GM21619 (cell line): ENCODE measurements at regions not wholly inside any gene's neighbourhood (a gene's known extent, or its start where the extent isn't known, plus 50 kb on each side); places are given as distances from the start of the nearest gene placed in this dataset.

ENCODE experiments used
- ATAC-seq: cut with Tn5 transposase; IDR thresholded peaks from one replicate; pipeline ENCODE4 v1.9.1; 2021; ENCODE audit not compliant: unreplicated experiment

DNA sequence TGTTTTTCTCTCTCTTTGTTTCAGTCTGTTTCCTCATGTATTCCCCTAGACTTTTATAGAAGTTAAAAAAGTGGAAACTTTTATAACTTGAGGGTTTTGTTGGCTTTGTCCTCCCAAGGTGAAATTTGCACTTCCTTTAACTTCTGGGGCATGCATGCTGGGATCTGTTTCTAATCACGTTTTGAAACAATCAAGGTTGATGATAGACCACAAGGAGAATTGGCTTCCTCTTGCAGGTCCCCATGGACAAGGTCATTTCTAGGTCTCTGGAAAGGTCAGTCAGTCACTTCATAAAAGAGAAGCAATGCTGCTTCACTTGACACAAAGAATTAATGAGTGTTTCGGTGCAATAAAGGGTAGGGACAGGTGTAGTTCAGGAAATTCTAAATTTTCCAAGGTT is 811.8 kb upstream of the CELF2 start:
- no peak for ATAC-seq

- no peak for ATAC-seq
These were observed 810.1 kb upstream of the CELF2 start for GRCh38 chr10:10207538-10207937.

DNA sequence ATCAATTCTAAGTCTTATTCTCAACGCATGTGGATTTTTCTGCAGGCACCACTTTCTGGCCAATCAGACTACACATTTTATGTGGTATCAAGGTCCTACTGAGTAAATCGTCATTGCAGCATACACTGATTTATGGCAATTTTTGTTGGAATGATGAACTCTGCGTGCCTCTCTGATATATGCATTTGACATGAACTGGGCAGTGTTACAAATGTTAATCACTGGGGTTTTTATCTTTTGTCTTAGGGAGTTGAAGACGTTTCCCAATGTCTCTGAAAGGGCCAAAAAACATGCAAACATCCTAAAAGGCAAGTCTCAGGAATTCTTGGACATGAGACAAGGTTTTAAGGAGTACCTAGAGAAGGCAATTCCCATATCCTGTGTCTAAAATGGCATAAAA is 809.5 kb upstream of the CELF2 start:
- ATAC-seq, result no peak

- ATAC-seq, result no peak
These were observed 808.5 kb upstream of the CELF2 start for GRCh38 chr10:10209167-10209566.

GRCh38 chr10:10211409-10211808 is 806.3 kb upstream of the CELF2 start:
- no peak for ATAC-seq

DNA sequence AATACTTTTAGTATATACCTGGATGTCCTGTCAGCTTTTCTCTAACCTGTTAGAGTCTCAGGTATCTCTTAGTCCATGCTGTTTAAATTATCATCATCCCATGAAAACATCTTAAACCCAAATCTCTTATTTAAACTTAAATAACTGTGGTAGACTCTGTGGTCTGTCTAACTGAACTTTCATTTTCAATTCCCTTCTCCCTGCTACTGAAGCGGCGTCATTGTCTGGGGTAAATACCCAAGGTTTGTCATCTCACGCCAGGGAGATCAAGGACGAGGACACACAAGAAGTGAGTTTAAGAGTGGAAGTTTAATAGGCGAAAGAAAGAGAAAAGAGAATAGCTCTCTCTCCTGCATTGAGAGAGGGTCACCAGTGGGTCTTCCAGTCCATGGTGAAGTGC is 804.4 kb upstream of the CELF2 start:
- no peak for ATAC-seq

- ATAC-seq, result no peak
These were observed 795.3 kb upstream of the CELF2 start for GRCh38 chr10:10222304-10222841.

- ATAC-seq, result no peak
These were observed 794.5 kb upstream of the CELF2 start for GRCh38 chr10:10223131-10223530.

GRCh38 chr10:10225136-10225676 is 792.5 kb upstream of the CELF2 start:
- no peak for ATAC-seq

DNA sequence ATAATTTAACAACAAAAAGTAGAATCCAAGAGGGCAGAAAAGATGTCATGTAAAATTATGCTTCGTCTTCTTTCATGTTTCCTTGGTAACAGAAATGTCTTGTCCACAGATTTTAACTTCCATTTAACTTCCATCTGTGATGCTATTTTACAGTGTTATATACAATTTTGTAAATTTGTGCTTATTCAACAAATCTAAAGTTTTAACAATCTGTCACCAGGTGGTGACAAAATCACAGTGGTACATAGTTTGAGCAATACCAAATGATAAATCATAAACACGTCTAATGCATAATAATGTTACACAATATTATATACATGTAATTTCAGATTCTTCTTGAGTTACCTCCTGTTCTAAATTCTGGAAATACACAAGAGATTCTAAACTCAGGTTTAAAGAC is 784.4 kb upstream of the CELF2 start:
- no peak for ATAC-seq

- ATAC-seq, result no peak
These were observed 782.7 kb upstream of the CELF2 start for GRCh38 chr10:10235003-10235402.

- ATAC-seq, result no peak
These were observed 770.1 kb upstream of the CELF2 start for GRCh38 chr10:10247585-10247984.

GRCh38 chr10:10256860-10257259 is 760.8 kb upstream of the CELF2 start:
- ATAC-seq, result no peak

DNA sequence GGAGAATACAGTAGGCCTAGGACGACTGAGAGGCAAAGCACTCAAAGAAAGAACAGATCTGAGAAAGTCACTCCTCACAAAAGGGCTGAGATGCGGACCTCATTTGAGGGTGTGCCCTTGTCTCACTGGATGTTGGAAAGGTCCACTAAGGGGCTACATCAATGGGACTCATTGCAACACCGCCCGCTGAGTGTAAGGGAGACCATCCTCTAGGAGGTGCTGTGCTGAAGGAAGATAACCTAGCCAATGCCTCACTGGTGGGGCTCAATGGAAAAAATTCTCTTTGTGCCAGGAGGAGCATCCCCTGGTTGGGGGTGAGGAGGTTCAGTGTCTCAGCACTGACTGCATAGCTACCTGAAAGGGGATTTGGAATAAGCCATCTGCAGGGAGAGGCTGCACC is 758.7 kb upstream of the CELF2 start:
- no peak for ATAC-seq

DNA sequence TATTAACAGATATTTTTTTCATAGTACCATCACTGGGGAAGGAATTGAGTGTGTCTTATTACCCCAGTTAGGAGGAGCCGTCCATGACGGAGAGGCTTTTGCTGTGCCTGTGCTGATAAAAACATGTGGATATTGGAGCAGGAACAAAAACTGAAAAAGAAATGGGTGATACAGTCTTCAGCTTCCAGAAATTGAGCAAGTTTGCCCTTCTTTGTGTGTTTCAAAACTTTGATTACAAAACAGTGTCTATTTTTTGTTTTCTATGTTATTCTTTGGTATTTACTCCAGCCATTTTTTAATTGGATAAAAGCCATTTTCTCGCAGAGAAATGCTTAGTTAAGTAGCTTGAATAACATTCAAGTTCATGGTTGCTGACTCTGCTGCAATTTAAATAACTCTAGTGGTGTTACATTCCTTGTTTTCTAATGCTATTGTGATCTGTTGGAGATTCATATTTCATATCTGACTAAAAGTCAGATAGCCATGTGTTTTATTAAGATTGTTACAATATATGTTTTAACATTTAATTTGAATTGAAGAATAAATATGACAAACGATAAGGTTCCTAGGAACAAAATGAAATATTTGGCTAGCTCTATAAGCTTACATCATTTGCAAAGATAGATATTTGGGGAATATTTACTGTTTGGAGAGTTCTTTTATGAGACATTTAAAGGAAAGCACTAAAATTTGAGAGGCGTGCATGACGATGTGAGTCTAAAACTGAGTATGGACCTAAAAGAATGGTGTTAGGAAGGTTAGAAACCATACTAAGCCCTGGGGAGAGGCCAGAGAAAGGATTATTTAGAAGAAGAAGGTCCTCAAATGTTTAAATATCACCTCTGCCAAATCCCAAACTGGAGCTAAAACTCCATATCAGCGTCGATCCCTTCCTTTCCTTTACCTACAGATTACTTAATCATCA is 747.3 kb upstream of the CELF2 start:
- no peak for ATAC-seq

DNA sequence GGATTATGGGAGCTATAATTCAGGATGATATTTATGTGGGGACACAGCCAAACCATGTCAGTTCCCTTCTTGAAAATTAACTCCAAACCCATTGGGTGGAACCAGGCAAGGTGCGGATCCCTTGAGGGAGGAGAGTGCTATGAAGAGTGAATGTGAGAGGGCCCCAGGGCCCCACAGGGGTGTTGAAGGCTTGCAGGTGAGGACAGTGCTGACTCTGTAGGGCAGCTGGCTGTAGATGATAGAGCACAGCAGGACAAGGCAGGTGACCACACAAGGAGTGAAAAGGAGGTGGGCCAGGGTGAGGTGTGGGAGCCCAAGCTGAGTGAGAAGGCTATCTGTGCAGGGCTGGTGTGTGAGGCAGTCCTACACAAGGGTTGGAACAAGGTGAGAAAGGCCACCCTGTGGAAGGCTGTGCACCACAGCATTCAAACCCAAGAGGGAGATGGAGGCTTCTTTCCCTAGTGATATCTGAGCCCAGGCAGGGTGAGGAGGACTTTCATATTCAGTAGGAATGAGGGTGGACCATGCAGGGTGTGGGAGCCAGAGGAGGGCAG is 746.0 kb upstream of the CELF2 start:
- ATAC-seq, result no peak

- ATAC-seq, result no peak
These were observed 744.0 kb upstream of the CELF2 start for GRCh38 chr10:10273661-10274060.

DNA sequence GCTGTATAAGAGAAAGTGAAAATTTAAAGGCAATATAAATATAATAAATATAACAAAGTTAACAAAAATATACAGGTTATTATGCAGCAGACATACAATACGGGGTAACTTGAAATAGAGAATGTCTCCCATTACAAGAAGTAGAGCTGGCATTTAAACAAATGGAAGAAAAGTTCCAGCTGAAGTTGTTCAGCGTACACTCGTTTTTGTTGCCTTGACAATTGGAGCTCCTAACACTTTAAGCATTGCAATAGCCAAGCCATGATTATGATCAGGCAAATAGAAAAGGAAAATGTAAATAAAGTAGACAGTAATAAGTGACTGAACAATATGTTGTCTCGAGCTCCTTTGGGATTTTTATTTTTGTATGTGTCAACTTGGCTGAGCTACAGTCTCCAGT is 737.8 kb upstream of the CELF2 start:
- no peak for ATAC-seq

GRCh38 chr10:10292501-10292900 is 725.2 kb upstream of the CELF2 start:
- ATAC-seq, result no peak

- ATAC-seq, result no peak
These were observed 724.6 kb upstream of the CELF2 start for GRCh38 chr10:10293041-10293440.

DNA sequence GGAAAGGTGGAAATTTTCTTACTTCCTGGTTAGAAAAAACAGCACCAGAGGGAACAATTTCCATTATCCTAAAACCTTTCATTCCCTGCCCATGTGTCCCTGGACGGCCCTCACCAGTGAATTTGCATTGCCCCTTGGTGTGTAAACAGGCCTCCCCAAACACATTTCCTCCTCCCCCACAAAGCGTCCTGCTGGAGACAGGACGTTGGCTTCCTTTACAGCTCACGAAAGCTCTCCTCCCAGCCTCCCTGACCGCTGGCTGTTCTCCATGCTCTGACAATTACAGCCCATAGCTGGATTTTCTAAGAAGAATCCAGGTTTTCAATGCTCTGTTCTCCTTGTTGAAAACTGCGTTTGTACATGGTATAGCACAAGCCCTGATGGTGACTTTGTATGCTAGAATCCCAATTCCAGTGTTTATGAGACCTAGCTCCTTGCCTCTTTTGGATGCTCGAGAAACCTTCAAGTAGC is 724.2 kb upstream of the CELF2 start:
- no peak for ATAC-seq
